GM18873 (cell line): ENCODE measurements at regions not wholly inside any gene's neighbourhood (a gene's known extent, or its start where the extent isn't known, plus 50 kb on each side); places are given as distances from the start of the nearest gene placed in this dataset.
"Not testable (repeated sequence)": the region's sequence is repeated elsewhere in the genome, so short reads cannot be mapped to it uniquely, and the experiment has no call there.

Experiments used
- ATAC-seq: cut with Tn5 transposase; IDR thresholded peaks from one replicate; pipeline ENCODE4 v1.9.1; 2021; ENCODE audit warnings: mild to moderate bottlenecking, moderate library complexity, moderate number of reproducible peaks; ENCODE audit not compliant: unreplicated experiment, low FRiP score

DNA sequence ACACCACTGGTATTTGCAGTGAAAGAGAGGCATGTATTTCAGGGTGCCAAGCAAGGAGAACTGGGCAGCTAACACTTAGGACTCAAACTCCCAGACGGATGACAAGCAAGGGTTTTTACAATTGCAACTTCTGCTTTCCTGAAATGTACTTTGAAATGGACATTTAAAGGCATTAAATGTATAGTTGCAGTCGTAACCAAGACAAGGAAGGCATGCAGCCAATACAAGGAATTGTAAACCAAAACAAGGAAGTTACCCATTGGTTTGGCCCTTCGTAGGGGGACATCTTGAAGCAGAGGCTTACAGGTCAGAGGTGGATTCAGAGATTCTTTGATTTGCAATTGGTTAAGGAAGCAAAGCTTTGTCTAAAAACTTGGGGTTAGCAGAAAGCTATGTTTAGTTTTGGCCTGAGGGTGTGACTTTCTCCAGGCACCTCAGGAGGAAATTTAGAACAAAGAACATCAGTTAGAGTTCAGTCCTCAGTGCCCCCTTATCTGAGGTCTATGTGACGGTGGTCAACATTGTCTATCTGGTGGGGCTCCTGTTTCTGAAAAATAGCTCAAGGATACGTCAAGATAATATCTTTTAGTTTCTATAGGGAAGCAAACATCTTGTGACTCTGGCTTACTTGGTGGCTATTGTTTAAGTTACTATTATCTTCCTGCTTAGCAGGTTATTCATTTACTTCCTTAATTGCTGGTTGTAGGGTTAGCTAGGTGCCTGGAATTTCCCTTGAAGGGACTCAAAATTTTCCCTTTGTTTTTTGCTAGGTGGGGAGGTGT is 266.0 kb downstream of the CD83 start:
- ATAC-seq = no peak

DNA sequence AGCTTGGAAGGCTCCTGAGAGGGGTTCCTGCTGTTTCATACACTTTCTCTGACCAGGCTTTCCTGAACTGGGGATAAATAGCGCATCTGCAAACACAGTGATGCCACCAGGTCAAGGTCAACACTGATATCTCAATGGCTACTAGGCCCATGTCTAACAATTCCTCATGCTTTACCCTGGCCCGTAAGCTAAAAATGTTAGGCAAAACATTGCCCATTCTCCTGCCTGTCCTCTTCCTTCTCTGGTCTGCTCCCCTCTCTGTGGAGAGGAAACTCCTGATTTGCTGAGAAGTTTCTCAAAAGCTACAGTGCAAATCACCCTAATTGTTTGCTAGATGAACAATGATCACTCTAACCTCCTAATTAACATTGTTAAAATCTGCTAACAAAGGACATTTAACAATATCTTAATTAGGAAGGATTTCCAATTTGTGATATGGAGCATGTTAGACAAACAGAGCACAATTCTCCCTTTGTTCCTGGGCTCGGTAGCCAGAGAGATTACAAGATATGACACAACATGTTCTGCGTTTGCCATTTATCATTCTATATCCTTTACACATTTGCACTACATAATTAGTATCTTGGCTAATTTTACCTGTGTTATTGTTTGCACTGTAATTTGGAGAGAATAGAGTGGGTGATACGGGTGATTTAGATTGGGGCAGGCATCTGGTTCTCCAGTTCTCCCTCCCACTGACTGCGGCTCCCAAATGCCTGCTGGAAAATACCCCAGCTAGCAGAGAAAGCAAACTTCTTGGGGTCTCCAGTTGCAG is 266.8 kb downstream of the CD83 start:
- ATAC-seq = no peak

DNA sequence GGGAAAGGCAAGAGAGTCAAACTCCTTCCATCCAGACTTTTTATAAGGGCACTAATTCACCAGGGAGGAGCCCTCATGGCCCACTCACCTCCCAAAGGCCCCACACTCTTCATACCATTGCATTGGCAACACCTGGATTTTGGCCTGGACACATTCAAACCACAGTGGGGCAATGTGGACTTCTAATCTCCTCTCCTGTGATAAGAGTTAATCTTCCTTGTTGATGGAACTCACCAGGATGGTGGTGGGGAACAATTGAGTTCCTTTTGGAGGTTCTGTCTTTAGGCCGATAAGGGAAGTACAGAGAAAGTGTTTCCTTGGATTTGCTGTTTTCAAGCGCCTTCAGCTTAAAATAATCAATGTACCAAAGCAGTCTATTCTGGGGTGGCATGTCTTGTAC is 268.7 kb downstream of the CD83 start:
- no peak for ATAC-seq

DNA sequence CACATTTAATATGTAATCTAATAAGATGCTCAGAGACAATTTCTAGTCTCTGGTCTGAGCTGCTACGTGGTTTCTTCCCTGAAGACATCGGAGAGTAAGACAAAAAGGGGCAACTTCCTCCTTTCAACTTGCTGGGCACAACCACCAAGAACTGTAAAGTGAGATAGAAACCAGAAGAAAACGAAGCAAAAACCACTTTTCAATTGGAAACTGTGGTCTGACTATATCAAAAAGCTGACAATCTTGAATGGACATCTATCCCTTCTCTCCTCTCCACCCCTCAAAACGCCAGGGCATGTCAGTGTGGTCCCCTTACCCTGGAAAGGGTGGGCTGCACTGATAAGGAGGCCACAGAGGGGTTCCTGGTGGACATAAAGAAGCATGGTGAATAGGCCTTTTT is 269.1 kb downstream of the CD83 start:
- no peak for ATAC-seq

DNA sequence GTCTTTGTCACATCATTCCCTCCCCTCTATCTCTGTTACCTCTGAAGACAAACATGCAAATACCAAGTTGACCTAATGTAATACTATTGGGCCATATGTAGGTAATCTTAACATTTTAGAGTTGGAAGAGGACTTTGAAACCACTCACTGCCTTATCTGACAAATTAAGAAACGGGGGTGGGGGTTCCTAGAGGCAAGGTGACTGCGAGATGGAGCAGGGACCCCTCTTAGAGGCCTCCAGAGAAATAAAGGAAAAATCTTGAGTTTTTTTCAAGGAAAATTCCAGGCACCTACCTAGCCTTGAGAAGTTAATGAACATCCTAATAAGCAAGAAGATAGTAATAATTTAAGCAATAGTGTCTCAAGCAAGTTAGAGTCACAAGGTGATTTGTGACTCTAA is 270.8 kb downstream of the CD83 start:
- ATAC-seq = no peak

DNA sequence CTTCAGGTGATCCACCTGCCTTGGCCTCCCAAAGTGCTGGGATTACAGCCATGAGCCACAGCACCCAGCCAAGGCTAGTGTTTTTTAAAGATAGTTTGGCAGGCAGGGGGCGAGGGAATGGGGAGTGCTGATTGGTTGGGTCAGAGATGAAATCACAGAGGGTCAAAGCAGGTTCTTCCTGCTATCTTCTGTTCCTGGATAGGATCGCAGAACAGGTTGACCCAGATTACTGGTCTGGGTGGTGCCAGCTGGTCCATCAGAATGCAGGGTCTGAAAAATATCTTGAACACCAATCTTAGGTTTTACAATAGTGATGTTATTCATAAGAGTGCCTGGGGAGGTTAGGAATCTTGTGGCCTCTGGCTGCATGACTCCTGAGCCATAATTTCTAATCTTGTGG is 272.2 kb downstream of the CD83 start:
- not testable (repeated sequence) for ATAC-seq

DNA sequence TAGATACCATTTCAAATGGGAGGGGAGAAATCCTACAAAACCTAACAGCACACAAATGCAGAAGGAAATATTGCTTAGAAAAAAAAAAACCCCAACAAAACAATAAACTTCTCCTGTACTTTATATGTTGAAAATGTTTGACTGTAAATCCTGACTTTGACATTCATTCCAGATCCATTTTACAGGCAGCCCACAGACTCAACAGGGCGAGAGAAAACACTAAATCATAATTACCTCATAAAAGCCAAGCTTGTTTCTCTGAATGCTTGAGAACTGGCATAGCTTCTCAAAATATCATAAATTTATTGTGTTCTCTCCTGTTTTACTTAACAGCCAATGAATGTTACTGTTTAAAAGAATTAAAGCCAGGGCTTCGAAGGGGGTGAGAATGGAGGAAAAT is 273.2 kb downstream of the CD83 start:
- ATAC-seq = no peak

DNA sequence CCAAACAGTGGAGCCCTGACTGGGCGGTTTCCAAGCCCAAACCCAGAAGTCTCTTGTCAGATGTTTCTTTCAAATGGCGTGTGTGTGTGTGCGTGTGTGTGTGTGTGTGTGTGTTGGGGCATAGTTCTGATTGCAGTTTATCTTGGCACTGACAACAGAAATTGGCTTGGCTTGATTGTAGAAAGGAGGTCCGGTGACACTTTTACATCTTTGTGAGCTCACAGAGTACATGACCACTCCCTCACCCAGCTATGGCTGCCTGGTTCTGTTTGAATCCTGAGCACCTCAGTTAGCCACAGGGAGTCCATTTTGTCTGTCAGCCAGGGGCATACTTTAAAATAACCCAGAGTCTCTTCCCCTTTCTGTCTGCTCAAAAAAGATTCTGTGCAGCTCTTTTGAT is 276.3 kb downstream of the CD83 start:
- no peak for ATAC-seq

DNA sequence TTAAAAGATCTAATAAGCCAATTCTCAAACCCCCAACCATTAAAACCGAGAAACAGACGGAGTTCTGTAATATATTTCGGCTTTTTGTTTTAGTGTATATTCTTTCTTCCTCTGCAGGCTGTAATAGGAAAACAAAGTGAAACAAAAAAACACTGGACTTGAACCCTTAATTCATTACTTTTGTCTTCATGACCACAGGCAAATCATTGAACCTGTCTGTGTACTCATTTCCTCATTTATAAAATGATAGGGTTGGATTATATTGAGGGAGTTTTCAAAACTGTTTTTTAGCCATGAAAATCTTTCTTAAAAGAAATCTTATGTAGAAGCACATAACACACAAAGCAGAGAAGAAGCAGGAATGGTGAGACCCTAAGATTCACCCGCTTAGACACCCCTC is 278.8 kb downstream of the CD83 start:
- no peak for ATAC-seq

- no peak for ATAC-seq
Observed at GRCh38 chr6:14396826-14397517, 279.4 kb downstream of the CD83 start.

DNA sequence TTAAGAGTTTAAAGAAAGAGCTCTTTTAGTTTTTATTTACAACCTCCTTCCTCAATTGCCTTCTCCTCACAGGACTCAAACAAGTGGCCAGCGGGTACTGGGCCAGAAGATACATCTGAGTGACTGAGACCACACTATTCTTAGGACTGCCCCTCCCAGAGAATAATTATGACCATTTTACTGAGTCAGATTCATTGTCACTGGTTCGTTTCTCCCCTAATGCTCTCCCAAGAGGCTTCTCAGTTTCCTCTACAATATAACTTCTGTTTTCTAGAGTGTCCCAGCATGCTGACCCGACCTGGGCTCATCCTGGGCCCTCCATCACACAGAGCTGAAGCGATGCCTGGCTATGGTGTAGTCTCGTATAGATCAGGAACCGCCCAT is 279.9 kb downstream of the CD83 start:
- ATAC-seq = no peak

GRCh38 chr6:14398953-14399352 is 281.4 kb downstream of the CD83 start:
- ATAC-seq = no peak

DNA sequence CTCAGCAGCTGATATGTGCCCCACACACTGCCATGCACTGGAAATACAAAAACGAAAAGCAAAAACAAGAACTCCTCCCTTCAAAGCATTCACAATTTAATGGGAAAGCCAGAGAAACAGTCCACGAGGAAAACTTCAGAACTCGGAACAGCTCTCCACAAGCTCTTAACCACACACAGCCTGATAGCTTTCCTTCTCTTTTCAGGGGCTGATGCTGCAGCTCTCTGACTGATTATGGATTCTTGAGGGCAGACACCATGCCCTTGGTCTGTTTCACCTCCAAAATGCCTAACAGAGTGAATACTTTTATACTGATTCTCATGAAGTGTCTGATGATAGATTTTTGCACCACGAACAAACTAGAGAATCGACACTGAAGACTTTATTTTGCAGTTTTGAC is 282.1 kb downstream of the CD83 start:
- no peak for ATAC-seq

DNA sequence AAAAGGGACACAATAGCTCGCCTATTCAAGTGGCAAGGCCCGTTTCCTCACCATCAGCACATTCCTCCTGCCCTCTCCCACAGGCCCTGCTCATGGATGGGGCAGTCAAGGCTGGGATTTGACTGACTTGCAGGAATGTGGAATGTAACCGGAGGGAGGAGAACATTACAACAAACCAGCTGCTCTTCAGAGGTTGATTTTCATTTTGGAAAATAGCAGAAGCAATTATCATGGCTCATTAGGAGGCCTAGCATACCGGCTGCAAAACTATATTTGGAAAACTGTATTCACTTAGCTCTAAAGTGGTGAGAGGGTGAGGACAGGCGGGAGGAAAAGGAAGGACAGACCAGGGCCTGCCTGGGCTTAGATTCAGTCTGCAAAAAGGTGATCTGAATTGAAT is 283.7 kb downstream of the CD83 start:
- ATAC-seq = no peak

GRCh38 chr6:14406614-14407331 is 289.2 kb downstream of the CD83 start:
- no peak for ATAC-seq

DNA sequence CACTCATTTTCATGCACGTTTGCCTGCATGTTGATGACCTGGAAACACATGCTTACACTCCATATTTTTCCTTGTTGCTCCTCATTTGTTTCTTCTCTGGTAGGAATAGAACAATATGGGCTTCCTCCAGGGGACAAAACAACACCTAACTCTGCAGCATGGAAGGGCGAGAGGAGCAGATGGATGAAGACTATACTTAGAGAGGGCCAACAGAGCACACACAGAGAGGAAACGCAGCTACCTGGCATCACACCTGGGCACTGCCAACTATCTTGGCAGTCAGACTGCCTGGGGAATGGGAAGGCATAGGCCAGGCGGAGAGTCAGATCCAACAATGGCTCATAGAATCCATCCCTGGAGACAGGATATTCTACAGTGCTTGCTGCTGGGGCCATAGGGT is 290.9 kb downstream of the CD83 start:
- no peak for ATAC-seq

DNA sequence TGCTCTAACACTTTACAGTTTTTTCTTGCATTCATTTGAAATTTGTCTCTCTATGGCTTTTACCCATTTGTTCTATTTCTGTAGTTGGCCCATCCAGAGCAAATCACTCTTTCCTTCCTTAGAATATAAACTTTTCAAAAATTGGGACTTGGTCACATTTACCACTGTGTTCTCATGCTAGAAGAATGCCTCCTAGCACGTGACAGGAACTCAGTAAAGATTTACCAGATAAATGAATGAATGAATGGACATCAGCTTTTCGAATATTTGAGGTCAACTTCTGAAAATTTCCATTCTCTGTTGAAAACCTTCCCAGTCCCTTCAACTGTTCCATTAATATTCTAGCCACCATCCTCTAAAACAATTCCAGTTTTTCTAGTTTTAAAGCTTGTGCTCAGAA is 294.5 kb downstream of the CD83 start:
- ATAC-seq = no peak

- no peak for ATAC-seq
Observed at GRCh38 chr6:14415452-14415851, 297.9 kb downstream of the CD83 start.

- no peak for ATAC-seq
Observed at GRCh38 chr6:14417377-14417776, 299.8 kb downstream of the CD83 start.

GRCh38 chr6:14419224-14419623 is 301.7 kb downstream of the CD83 start:
- ATAC-seq = not testable (repeated sequence)

DNA sequence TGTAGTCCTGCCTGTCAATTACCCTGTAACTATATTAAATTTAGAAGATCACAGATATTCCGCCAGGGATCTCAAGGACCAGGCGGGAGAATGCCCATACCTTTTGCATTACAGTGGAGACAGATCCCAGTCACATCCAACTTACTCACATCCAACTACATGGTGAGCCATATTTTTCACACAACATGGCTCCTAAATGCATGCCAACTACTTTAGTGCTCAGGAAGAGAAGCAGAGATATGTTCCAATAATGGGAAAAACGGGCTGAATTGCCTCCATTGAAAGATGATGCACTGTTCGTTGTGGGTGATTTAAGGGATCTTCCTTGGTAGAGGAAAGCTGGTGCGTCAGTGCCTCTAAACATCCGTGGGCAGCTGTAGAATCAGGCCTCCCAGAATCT is 304.5 kb downstream of the CD83 start:
- ATAC-seq = no peak
